Erythroblast (primary cell): ENCODE measurements at regions not wholly inside any gene's neighbourhood (a gene's known extent, or its start where the extent isn't known, plus 50 kb on each side); places are given as distances from the start of the nearest gene placed in this dataset.

Experiments used
- GATA1 ChIP-seq: IDR thresholded peaks from 2 replicates; pipeline ENCODE4 v1.6.1; 2011; ENCODE audit warnings: low read depth, mild to moderate bottlenecking, control low read depth, low read length, moderate library complexity
- POLR2A ChIP-seq: IDR thresholded peaks from 2 replicates; pipeline ENCODE4 v1.6.1; 2011; ENCODE audit warnings: mild to moderate bottlenecking, low read length

- TF ChIP-seq POLR2A (no peak), GATA1 (no peak)
These were observed 130.2 kb upstream of the HMGA2 start for GRCh38 chr12:65694130-65694529.
